ENCODE measurements at regions not wholly inside any gene's neighbourhood (a gene's known extent, or its start where the extent isn't known, plus 50 kb on each side); places are given as distances from the start of the nearest gene placed in this dataset.

DNA sequence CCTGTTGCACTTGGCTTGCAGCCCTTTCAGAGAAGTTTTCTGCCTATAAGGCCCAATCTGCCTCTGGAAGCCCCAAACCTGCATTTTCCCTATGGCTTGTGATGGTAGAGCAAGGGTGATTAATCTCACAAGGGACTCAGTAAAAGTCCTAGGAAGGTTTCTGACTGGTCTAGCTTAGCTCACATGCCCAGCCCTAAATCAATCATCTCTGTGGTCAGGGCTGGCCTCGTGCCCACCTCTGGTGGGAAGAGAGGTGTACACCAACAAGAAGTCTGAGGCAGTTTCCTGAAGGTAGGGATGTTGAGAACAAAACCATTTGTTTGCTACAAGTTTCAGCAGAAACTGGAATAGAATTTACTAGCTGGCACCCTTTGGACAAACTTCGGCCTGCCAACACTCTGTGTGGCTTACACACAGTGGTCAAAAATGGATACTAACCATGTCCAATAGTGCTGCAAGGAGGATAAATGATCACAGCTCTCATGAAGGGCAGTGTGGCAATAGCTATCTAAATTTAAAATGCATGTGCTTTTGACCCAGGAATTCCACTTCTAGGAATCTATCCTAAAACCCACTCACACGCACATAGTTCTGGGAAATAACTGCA, 96.4 kb downstream of the EN1 start:
- TF ChIP-seq, protein P1, sequence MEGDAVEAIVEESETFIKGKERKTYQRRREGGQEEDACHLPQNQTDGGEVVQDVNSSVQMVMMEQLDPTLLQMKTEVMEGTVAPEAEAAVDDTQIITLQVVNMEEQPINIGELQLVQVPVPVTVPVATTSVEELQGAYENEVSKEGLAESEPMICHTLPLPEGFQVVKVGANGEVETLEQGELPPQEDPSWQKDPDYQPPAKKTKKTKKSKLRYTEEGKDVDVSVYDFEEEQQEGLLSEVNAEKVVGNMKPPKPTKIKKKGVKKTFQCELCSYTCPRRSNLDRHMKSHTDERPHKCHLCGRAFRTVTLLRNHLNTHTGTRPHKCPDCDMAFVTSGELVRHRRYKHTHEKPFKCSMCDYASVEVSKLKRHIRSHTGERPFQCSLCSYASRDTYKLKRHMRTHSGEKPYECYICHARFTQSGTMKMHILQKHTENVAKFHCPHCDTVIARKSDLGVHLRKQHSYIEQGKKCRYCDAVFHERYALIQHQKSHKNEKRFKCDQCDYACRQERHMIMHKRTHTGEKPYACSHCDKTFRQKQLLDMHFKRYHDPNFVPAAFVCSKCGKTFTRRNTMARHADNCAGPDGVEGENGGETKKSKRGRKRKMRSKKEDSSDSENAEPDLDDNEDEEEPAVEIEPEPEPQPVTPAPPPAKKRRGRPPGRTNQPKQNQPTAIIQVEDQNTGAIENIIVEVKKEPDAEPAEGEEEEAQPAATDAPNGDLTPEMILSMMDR (IDR thresholded peaks at IDR 0.05; ENCODE audit: insufficient read depth, low read depth, low read length) = no peak
- no peak for TF ChIP-seq EZH2 (IDR thresholded peaks at IDR 0.05; ENCODE audit: insufficient read depth, low read length)
